ENCODE measurements at regions not wholly inside any gene's neighbourhood (a gene's known extent, or its start where the extent isn't known, plus 50 kb on each side); places are given as distances from the start of the nearest gene placed in this dataset.

DNA sequence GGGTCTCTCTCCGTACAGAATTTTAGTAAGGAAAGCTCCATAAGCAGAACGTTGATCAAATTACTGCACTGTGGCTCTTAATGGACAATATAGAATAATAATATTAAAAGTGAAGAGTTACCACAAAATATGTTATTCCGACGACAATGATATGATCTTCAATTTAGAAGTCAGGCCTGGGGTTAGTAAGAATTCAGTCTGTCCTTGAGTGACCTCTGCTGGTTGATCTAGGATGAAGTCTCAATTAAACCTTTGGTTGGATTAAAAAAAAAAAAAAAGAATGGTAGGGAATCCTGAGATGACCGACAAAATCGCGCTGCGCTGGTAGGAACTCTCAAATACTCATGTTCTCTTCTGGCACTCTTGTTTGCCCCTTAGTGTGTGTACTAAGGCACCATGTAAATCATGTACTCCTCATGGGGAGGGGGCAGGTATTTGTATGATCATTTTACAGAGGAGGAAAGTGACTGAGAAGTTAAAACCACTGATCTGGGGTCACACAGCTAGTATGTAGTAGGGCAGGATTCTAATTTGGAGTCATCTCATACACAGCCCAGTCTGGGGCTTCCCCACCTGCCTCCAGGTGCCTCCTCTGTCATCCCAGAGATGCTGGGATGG, 161.3 kb upstream of the NPVF start:
- no peaks in the 10 kb centered on the region for H3K4me1 ChIP-seq (ENCODE audit: control insufficient read depth, insufficient read depth, low read length)
- H3K27me3 ChIP-seq (ENCODE audit: control insufficient read depth, insufficient read depth, low read length), result no peaks in the 10 kb centered on the region
- H3K9ac ChIP-seq (ENCODE audit: low read depth, low read length), result no peak overlapping the region
- no peaks in the 10 kb centered on the region for H3K9me3 ChIP-seq (ENCODE audit: control insufficient read depth, insufficient read depth, low read length)
- no peak overlapping the region for H3K4me3 ChIP-seq (ENCODE audit: low read depth, low read length)
- H3K36me3 ChIP-seq (ENCODE audit: control insufficient read depth, insufficient read depth, low read length), result no peaks in the 10 kb centered on the region

DNA sequence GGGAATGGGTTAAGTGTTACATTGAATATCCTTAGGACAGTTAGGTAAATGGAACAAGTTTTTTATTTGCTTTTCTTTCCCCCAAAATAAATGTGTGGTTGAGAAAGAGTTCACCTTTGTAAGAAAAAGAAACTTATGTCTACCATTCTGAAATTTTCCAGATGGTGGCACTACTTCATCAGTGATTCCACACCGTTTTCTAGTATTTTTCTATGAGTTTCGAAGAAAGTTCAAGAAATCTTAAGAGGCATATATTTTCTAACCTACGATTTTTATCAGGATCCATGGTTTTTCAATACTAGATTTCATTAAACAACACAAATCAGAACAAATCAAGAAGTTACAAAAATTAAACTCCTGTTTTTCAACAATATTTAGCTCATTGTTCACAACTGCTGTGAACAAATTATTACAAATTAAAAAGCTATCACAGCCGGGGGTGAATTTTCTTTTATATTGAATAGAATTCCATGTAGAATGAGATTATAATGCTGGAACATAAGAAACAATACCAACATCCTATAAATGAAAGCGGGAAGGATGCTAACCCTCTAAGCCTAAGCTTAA, 163.1 kb upstream of the NPVF start:
- no peak overlapping the region for H3K4me3 ChIP-seq (ENCODE audit: low read depth, low read length)
- no peaks in the 10 kb centered on the region for H3K36me3 ChIP-seq (ENCODE audit: control insufficient read depth, insufficient read depth, low read length)
- no peak overlapping the region for H3K9ac ChIP-seq (ENCODE audit: low read depth, low read length)
- H3K27me3 ChIP-seq (ENCODE audit: control insufficient read depth, insufficient read depth, low read length), result no peaks in the 10 kb centered on the region
- no peaks in the 10 kb centered on the region for H3K4me1 ChIP-seq (ENCODE audit: control insufficient read depth, insufficient read depth, low read length)
- no peaks in the 10 kb centered on the region for H3K9me3 ChIP-seq (ENCODE audit: control insufficient read depth, insufficient read depth, low read length)

DNA sequence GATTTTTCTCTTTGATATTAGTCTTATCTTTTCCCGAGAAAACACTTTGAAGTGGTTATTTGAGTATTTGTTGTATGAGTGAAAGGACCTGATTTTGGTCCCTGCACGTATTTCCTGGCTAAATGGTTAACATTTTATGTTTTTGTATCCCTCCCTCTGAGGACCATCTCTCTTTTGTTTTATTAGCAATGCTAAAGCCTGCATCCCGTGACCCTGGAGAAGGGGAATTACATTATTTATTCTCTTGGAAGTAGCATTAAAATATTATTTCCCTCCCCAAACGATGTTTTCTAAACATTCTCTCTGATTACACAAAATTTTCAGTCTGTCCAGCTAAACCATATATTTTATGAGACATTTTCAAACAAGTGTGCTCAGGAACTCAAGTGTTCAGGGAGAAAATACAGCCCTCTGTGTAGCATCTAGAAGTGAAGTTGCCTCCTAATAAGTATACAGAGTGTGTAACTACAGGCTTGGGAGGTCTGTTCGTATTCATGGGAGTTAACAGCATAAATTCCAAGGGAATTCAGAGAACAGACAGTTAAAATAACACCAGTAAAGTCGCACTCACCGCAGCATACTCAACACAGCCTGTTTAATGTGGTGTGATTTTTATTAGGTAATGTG, 163.8 kb upstream of the NPVF start:
- H3K9ac ChIP-seq (ENCODE audit: low read depth, low read length), result no peak overlapping the region
- no peaks in the 10 kb centered on the region for H3K27me3 ChIP-seq (ENCODE audit: control insufficient read depth, insufficient read depth, low read length)
- no peaks in the 10 kb centered on the region for H3K9me3 ChIP-seq (ENCODE audit: control insufficient read depth, insufficient read depth, low read length)
- no peaks in the 10 kb centered on the region for H3K4me1 ChIP-seq (ENCODE audit: control insufficient read depth, insufficient read depth, low read length)
- H3K36me3 ChIP-seq (ENCODE audit: control insufficient read depth, insufficient read depth, low read length), result no peaks in the 10 kb centered on the region
- H3K4me3 ChIP-seq (ENCODE audit: low read depth, low read length), result no peak overlapping the region

DNA sequence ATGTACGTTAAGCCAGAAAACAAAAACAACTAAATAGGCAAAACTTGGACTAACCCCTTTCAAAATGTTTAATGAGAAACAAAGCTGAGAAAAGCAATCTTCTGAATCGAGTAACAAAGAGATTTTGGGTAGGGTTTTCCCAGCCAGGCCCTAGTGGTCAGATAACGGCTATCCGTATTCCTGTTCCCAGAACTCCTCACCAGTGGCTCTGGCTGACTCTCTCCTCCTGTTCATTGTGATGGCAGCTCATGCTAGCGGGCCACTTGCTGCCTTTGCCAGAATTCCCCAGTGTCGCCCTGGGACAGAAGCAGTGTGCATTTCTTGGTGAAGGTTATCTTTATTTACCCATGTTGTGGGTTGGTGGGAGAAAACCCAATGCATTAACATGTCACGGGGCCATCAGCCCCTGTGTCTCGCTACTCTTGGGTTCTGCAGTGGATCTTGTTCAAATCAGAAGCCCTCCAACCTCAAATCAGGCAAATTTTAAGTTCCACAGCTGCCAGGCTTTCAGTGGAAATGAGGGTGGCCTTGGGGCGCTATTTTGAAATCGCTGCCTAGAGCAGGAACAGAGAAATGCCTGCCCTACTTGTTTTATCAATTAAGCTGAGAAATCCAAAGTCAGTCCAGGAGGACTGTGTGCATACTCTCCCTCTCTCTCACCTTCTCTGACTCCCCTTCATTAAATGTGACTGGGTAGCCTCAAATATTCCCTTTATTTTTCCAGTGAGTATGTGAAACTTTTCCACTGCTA, 164.5 kb upstream of the NPVF start:
- no peaks in the 10 kb centered on the region for H3K9me3 ChIP-seq (ENCODE audit: control insufficient read depth, insufficient read depth, low read length)
- H3K4me3 ChIP-seq (ENCODE audit: low read depth, low read length), result no peak overlapping the region
- no peaks in the 10 kb centered on the region for H3K4me1 ChIP-seq (ENCODE audit: control insufficient read depth, insufficient read depth, low read length)
- H3K27me3 ChIP-seq (ENCODE audit: control insufficient read depth, insufficient read depth, low read length), result no peaks in the 10 kb centered on the region
- H3K36me3 ChIP-seq (ENCODE audit: control insufficient read depth, insufficient read depth, low read length), result no peaks in the 10 kb centered on the region
- no peak overlapping the region for H3K9ac ChIP-seq (ENCODE audit: low read depth, low read length)

DNA sequence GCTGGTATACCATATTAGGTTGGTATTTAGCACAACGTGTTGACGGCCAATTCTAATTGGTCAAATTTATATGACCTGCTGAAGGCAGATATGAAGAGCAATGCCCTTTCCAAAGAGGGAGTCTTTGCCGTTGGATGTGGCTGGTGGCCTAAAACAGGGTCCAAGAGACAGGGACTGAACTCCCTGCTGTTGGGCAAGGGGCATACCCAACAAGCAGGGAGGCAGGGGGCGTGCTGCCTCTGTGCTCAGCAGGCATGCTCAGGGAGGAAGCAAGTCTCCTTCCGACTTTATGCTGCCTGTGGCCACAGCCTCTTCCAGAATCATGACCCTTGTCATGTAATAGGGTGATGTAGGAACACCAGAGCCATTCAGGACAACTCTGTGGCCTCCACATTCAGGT, 167.7 kb upstream of the NPVF start:
- Histone ChIP-seq H3K9me3 (ENCODE audit: control insufficient read depth, insufficient read depth, low read length) (no peaks in the 10 kb centered on the region), H3K9ac (ENCODE audit: low read depth, low read length) (no peak overlapping the region), H3K36me3 (ENCODE audit: control insufficient read depth, insufficient read depth, low read length) (no peaks in the 10 kb centered on the region), H3K4me1 (ENCODE audit: control insufficient read depth, insufficient read depth, low read length) (no peaks in the 10 kb centered on the region), H3K4me3 (ENCODE audit: low read depth, low read length) (no peak overlapping the region), H3K27me3 (ENCODE audit: control insufficient read depth, insufficient read depth, low read length) (no peaks in the 10 kb centered on the region)

DNA sequence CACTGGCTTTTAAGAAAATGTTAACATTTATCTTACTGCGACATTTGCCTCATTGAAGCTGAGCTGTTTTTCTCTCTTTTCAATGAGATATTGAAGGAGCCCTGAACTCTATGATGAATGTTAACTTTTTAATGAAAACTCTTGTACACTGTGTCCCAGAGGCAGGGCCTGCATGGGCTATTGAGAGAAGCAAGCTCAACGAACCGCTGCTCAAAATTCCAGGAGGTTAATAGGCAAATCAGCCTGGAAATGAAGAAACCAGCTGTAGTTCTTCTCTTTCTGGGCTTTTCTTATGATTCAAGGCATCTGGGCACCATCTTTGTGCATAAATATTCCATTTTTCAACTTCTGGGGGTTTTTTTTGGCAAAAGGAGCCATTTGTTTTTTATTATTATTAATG, 168.4 kb upstream of the NPVF start:
- Histone ChIP-seq H3K9me3 (ENCODE audit: control insufficient read depth, insufficient read depth, low read length) (no peaks in the 10 kb centered on the region), H3K9ac (ENCODE audit: low read depth, low read length) (no peak overlapping the region), H3K36me3 (ENCODE audit: control insufficient read depth, insufficient read depth, low read length) (no peaks in the 10 kb centered on the region), H3K27me3 (ENCODE audit: control insufficient read depth, insufficient read depth, low read length) (no peaks in the 10 kb centered on the region), H3K4me3 (ENCODE audit: low read depth, low read length) (no peak overlapping the region), H3K4me1 (ENCODE audit: control insufficient read depth, insufficient read depth, low read length) (no peaks in the 10 kb centered on the region)

DNA sequence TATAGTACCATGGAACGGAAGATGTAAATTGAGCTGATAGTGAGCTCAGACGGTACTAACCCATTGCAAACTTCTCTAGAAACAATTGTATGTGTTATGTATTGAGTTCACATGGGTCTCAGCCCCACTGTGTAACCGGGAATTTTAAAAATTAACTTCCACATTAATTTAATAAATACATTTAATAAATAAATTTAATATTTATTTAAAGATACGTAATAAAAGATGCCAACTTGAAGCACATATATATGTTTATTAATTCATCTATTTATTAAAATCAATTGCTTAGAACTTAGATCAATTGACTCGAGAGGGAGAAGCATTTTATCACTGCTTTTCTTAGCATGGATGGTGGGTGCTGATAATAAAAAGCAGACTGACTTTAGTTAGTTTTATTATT, 170.1 kb upstream of the NPVF start:
- Histone ChIP-seq H3K4me3 (ENCODE audit: low read depth, low read length) (no peak overlapping the region), H3K9me3 (ENCODE audit: control insufficient read depth, insufficient read depth, low read length) (no peaks in the 10 kb centered on the region), H3K9ac (ENCODE audit: low read depth, low read length) (no peak overlapping the region), H3K36me3 (ENCODE audit: control insufficient read depth, insufficient read depth, low read length) (no peaks in the 10 kb centered on the region), H3K27me3 (ENCODE audit: control insufficient read depth, insufficient read depth, low read length) (no peaks in the 10 kb centered on the region), H3K4me1 (ENCODE audit: control insufficient read depth, insufficient read depth, low read length) (no peaks in the 10 kb centered on the region)

DNA sequence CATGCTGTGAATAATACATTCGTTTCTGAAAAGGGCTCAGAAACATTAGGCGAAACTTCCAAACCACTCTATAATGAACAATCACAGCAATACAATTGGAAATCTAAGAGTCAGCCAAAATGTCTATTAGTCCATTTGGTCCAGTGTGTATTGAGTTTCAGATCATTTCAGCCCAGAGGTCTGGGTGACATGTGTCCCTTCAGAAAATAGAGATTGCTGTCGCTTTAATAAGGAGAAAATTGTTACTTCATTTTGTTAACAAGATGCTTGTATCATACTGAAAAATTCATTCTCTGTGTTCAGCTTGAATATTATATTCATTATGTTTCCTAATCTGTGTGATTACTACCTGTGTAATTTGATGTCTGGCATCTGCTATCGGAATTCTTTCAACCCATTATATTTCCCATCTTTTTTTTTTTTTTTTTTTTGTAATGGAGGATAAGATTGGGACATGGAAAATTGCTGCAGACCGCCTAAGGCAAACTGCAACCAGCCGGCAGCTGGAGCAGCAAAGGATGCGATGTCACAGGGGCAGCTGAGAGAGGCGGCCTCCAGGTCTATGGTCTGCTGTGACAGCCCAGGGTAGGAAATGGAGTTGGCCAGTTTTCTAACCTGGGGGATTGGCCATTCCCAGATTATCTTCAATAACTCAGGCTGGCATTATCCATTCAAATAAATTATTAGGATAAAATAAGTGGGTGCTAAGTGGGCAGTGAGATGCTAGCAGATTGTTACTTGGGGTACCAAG, 170.9 kb upstream of the NPVF start:
- H3K4me1 ChIP-seq (ENCODE audit: control insufficient read depth, insufficient read depth, low read length), result no peaks in the 10 kb centered on the region
- H3K9ac ChIP-seq (ENCODE audit: low read depth, low read length), result no peak overlapping the region
- H3K4me3 ChIP-seq (ENCODE audit: low read depth, low read length), result no peak overlapping the region
- no peaks in the 10 kb centered on the region for H3K27me3 ChIP-seq (ENCODE audit: control insufficient read depth, insufficient read depth, low read length)
- no peaks in the 10 kb centered on the region for H3K36me3 ChIP-seq (ENCODE audit: control insufficient read depth, insufficient read depth, low read length)
- no peaks in the 10 kb centered on the region for H3K9me3 ChIP-seq (ENCODE audit: control insufficient read depth, insufficient read depth, low read length)

DNA sequence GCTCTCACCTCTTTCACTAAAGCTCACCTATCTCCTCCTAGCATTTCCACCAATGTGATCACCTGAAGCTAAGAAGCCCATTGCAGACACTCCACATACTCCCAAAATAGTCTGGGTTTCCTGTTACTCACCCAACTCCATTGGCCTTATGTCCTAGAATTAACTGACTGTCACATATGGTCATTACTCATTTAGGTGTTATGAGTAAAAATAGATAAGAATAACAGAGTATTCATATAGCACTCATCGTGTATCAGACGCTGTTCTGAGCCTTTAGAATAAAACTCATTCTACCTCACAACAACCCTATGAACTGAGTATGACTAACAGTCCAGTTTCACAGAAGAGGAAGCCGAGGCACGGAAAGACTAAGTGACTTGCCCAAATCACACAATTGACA, 174.2 kb upstream of the NPVF start:
- H3K4me1 ChIP-seq (ENCODE audit: control insufficient read depth, insufficient read depth, low read length), result no peaks in the 10 kb centered on the region
- H3K27me3 ChIP-seq (ENCODE audit: control insufficient read depth, insufficient read depth, low read length), result no peaks in the 10 kb centered on the region
- H3K36me3 ChIP-seq (ENCODE audit: control insufficient read depth, insufficient read depth, low read length), result no peaks in the 10 kb centered on the region
- no peaks in the 10 kb centered on the region for H3K9me3 ChIP-seq (ENCODE audit: control insufficient read depth, insufficient read depth, low read length)
- no peak overlapping the region for H3K4me3 ChIP-seq (ENCODE audit: low read depth, low read length)
- no peak overlapping the region for H3K9ac ChIP-seq (ENCODE audit: low read depth, low read length)

DNA sequence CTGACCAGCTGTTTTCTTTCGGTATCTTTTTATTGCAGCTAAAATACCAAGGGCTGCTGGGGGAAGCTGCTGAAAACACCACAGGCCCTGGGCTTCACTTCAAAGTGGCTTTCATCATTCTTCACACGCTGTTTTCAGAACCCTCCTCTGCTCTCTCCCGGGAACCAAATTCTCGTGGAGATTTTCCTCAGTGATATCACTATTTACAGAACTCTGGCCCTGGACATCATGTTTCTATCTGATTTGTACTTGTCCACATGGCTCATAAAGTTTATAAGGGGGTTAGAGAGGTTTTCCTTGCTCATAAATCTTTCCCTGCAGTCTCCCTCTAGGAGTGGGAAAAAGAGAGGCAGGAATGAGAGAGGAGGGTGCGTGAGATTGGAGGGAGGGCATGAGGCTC, 177.4 kb upstream of the NPVF start:
- Histone ChIP-seq H3K36me3 (ENCODE audit: control insufficient read depth, insufficient read depth, low read length) (no peaks in the 10 kb centered on the region), H3K27me3 (ENCODE audit: control insufficient read depth, insufficient read depth, low read length) (no peaks in the 10 kb centered on the region), H3K4me1 (ENCODE audit: control insufficient read depth, insufficient read depth, low read length) (no peaks in the 10 kb centered on the region), H3K9ac (ENCODE audit: low read depth, low read length) (no peak overlapping the region), H3K9me3 (ENCODE audit: control insufficient read depth, insufficient read depth, low read length) (no peaks in the 10 kb centered on the region), H3K4me3 (ENCODE audit: low read depth, low read length) (no peak overlapping the region)

DNA sequence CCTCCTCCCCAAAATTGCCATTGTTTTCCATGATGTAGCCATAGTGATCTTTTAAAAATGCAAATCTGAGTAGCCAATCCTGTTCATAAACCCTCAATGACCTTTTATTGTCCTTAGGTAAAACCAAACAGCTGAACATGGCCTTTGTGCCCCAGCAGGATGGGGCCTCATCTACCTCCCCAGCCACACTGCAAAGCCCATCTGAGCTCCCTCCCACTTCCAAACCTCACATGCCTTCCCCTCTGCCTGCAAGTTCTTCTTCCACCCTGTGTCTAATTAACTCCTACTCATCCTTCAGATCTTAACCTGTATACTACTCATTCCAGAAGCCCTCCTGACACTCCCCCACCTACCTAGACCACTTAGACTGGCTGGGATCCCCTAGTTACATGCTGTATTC, 178.8 kb upstream of the NPVF start:
- H3K9ac ChIP-seq (ENCODE audit: low read depth, low read length), result no peak overlapping the region
- H3K4me3 ChIP-seq (ENCODE audit: low read depth, low read length), result no peak overlapping the region
- no peaks in the 10 kb centered on the region for H3K36me3 ChIP-seq (ENCODE audit: control insufficient read depth, insufficient read depth, low read length)
- no peaks in the 10 kb centered on the region for H3K9me3 ChIP-seq (ENCODE audit: control insufficient read depth, insufficient read depth, low read length)
- H3K27me3 ChIP-seq (ENCODE audit: control insufficient read depth, insufficient read depth, low read length), result no peaks in the 10 kb centered on the region
- no peaks in the 10 kb centered on the region for H3K4me1 ChIP-seq (ENCODE audit: control insufficient read depth, insufficient read depth, low read length)

All from iPS-15b (cell line).